WTC11 (cell line): ENCODE measurements at regions not wholly inside any gene's neighbourhood (a gene's known extent, or its start where the extent isn't known, plus 50 kb on each side); places are given as distances from the start of the nearest gene placed in this dataset.

Experiments used
- ATAC-seq: fragments of 200-7000 bp; cut with Tn5 transposase; 2 replicates; pipeline ENCODE4 v1.10.0; 2021; ENCODE audit warnings: mild to moderate bottlenecking, moderate library complexity
- CTCF ChIA-PET: fragments of 300-600 bp; sonication (Branson Sonifier 250); formaldehyde crosslinking; loops from one replicate; lab custom pipeline; 2021; ENCODE audit warnings: antibody characterized with exemption; lab: Charles Lee
- POLR2A ChIA-PET: fragments of 350-600 bp; sonication (Branson Sonifier 250); formaldehyde crosslinking; loops from one replicate; lab custom pipeline; 2021; ENCODE audit warnings: antibody characterized with exemption; lab: Charles Lee
- DNase-seq: peaks from one replicate; pipeline ENCODE4 v3.0.0; 2021; ENCODE audit warnings: low spot score
- H3K27ac Mint-ChIP-seq: 2 replicates; pipeline ENCODE4 v1.8.0; 2021; ENCODE audit warnings: mixed read lengths
- H3K27me3 Mint-ChIP-seq: 2 replicates; pipeline ENCODE4 v1.8.0; 2021; ENCODE audit warnings: low read depth, mild to moderate bottlenecking, moderate library complexity, mixed read lengths
- H3K36me3 Mint-ChIP-seq: 2 replicates; pipeline ENCODE4 v1.8.0; 2021; ENCODE audit warnings: mixed read lengths
- H3K4me1 Mint-ChIP-seq: 2 replicates; pipeline ENCODE4 v1.8.0; 2022; ENCODE audit warnings: mixed read lengths
- H3K4me3 Mint-ChIP-seq: 2 replicates; pipeline ENCODE4 v1.8.0; 2021; ENCODE audit warnings: mild to moderate bottlenecking, moderate library complexity, mixed read lengths
- H3K9me3 Mint-ChIP-seq: 2 replicates; pipeline ENCODE4 v1.8.0; 2021; ENCODE audit warnings: mixed read lengths
- FOXP1 ChIP-seq: sonication (generic); formaldehyde crosslinking; IDR thresholded peaks from 2 replicates; pipeline ENCODE4 v1.8.0; 2022; ENCODE audit warnings: missing genetic modification reagents, mild to moderate bottlenecking, moderate library complexity, borderline replicate concordance
- GRHL2 ChIP-seq: fragments of 250-450 bp; sonication (Bioruptor Pico); IDR thresholded peaks from 2 replicates; pipeline ENCODE4 v1.8.0; 2022; ENCODE audit warnings: mild to moderate bottlenecking, moderate library complexity; ENCODE audit not compliant: insufficient replicate concordance, severe bottlenecking
- HMGA2 ChIP-seq: fragments of 250-450 bp; sonication (Bioruptor Pico); IDR thresholded peaks from 2 replicates; pipeline ENCODE4 v1.4.0; 2021; ENCODE audit warnings: mild to moderate bottlenecking, moderate library complexity
- IRF2 ChIP-seq: sonication (generic); formaldehyde crosslinking; IDR thresholded peaks from 2 replicates; pipeline ENCODE4 v1.8.0; 2022; ENCODE audit warnings: low read depth, missing genetic modification reagents, borderline replicate concordance
- JAZF1 ChIP-seq: fragments of 250-450 bp; sonication (Bioruptor Pico); IDR thresholded peaks from 2 replicates; pipeline ENCODE4 v1.9.0; 2021; ENCODE audit warnings: moderate library complexity, mild to moderate bottlenecking, inconsistent platforms
- JUN ChIP-seq: sonication (generic); formaldehyde crosslinking; IDR thresholded peaks from 2 replicates; pipeline ENCODE4 v1.8.0; 2023; ENCODE audit warnings: mild to moderate bottlenecking, missing genetic modification reagents
- KAT7 ChIP-seq: sonication (generic); formaldehyde crosslinking; IDR thresholded peaks from 2 replicates; pipeline ENCODE4 v1.8.1; 2023; ENCODE audit warnings: missing genetic modification reagents, mild to moderate bottlenecking, borderline replicate concordance
- MYBL2 ChIP-seq: sonication (generic); formaldehyde crosslinking; IDR thresholded peaks from 2 replicates; pipeline ENCODE4 v1.8.1; 2023; ENCODE audit warnings: mild to moderate bottlenecking, moderate library complexity, missing genetic modification reagents
- NFATC4 ChIP-seq: fragments of 250-450 bp; sonication (Bioruptor Pico); IDR thresholded peaks from 2 replicates; pipeline ENCODE4 v1.9.0; 2021; ENCODE audit warnings: mild to moderate bottlenecking
- SOX15 ChIP-seq: fragments of 250-450 bp; sonication (Bioruptor Pico); IDR thresholded peaks from 2 replicates; pipeline ENCODE4 v1.9.0; 2021; ENCODE audit warnings: mild to moderate bottlenecking
- TEAD4 ChIP-seq: sonication (generic); formaldehyde crosslinking; IDR thresholded peaks from 2 replicates; pipeline ENCODE4 v1.8.0; 2022; ENCODE audit warnings: mild to moderate bottlenecking, missing genetic modification reagents
- ZNF423 ChIP-seq: fragments of 250-450 bp; sonication (Bioruptor Pico); IDR thresholded peaks from 2 replicates; pipeline ENCODE4 v2.1.2; 2022; ENCODE audit warnings: mild to moderate bottlenecking, moderate library complexity
- TF ChIP-seq, protein P1 (sequence below): sonication (generic); formaldehyde crosslinking; conservative IDR thresholded peaks from 2 replicates; pipeline ENCODE4 v1.8.1; 2022; ENCODE audit warnings: mild to moderate bottlenecking, missing genetic modification reagents
- TF ChIP-seq, protein P2 (sequence below): sonication (generic); formaldehyde crosslinking; IDR thresholded peaks from 2 replicates; pipeline ENCODE4 v1.8.1; 2022; ENCODE audit warnings: low read depth, mild to moderate bottlenecking, moderate library complexity, missing genetic modification reagents, borderline replicate concordance
- TF ChIP-seq, protein P3 (sequence below): fragments of 250-450 bp; sonication (Bioruptor Pico); IDR thresholded peaks from 2 replicates; pipeline ENCODE4 v1.9.0; 2021; ENCODE audit warnings: mild to moderate bottlenecking, borderline replicate concordance
- TF ChIP-seq, protein P4 (sequence below): sonication (generic); formaldehyde crosslinking; IDR thresholded peaks from 2 replicates; pipeline ENCODE4 v1.8.0; 2022; ENCODE audit warnings: mild to moderate bottlenecking, missing genetic modification reagents
- TF ChIP-seq, protein P5 (sequence below): sonication (generic); formaldehyde crosslinking; IDR thresholded peaks from 2 replicates; pipeline ENCODE4 v1.8.0; 2022; ENCODE audit warnings: mild to moderate bottlenecking, missing genetic modification reagents

GRCh38 chr5:74103131-74104023 is 477.4 kb downstream of the ARHGEF28 start:
- ChIA-PET POLR2A (no interaction called here), CTCF (no interaction called here)
- Mint-ChIP-seq H3K27me3 (no peaks in the 10 kb centered on the region), H3K4me1 (peaks cover 3% of the 10 kb centered on the region; the same call in 1 of the 2 replicates), H3K4me3 (no peak overlapping the region), H3K27ac (no peak overlapping the region), H3K9me3 (peaks cover 25% of the 10 kb centered on the region), H3K36me3 (peaks cover 9% of the 10 kb centered on the region; the same call in 1 of the 2 replicates)
- ATAC-seq = no peak
- no peak for TF ChIP-seq KAT7 (CRISPR knock-in tag)
- no peak for TF ChIP-seq GRHL2 (CRISPR knock-in tag)
- no peak for TF ChIP-seq ZNF423
- TF ChIP-seq, protein P1, sequence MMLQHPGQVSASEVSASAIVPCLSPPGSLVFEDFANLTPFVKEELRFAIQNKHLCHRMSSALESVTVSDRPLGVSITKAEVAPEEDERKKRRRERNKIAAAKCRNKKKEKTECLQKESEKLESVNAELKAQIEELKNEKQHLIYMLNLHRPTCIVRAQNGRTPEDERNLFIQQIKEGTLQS (CRISPR knock-in tag) = no peak
- TF ChIP-seq NFATC4 (CRISPR knock-in tag) = no peak
- no peak for DNase-seq

GRCh38 chr5:74100268-74100665 is 474.3 kb downstream of the ARHGEF28 start:
- no peak for ATAC-seq
- no peak for TF ChIP-seq GRHL2 (CRISPR knock-in tag)
- TF ChIP-seq, protein P1 (CRISPR knock-in tag) = no peak
- no peak for TF ChIP-seq JAZF1
- TF ChIP-seq IRF2 = no peak
- TF ChIP-seq TEAD4 (CRISPR knock-in tag) = no peak
- TF ChIP-seq HMGA2 = no peak
- TF ChIP-seq JUN (CRISPR knock-in tag) = no peak
- TF ChIP-seq, protein P2, sequence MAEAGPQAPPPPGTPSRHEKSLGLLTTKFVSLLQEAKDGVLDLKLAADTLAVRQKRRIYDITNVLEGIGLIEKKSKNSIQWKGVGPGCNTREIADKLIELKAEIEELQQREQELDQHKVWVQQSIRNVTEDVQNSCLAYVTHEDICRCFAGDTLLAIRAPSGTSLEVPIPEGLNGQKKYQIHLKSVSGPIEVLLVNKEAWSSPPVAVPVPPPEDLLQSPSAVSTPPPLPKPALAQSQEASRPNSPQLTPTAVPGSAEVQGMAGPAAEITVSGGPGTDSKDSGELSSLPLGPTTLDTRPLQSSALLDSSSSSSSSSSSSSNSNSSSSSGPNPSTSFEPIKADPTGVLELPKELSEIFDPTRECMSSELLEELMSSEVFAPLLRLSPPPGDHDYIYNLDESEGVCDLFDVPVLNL = no peak
- TF ChIP-seq, protein P3, sequence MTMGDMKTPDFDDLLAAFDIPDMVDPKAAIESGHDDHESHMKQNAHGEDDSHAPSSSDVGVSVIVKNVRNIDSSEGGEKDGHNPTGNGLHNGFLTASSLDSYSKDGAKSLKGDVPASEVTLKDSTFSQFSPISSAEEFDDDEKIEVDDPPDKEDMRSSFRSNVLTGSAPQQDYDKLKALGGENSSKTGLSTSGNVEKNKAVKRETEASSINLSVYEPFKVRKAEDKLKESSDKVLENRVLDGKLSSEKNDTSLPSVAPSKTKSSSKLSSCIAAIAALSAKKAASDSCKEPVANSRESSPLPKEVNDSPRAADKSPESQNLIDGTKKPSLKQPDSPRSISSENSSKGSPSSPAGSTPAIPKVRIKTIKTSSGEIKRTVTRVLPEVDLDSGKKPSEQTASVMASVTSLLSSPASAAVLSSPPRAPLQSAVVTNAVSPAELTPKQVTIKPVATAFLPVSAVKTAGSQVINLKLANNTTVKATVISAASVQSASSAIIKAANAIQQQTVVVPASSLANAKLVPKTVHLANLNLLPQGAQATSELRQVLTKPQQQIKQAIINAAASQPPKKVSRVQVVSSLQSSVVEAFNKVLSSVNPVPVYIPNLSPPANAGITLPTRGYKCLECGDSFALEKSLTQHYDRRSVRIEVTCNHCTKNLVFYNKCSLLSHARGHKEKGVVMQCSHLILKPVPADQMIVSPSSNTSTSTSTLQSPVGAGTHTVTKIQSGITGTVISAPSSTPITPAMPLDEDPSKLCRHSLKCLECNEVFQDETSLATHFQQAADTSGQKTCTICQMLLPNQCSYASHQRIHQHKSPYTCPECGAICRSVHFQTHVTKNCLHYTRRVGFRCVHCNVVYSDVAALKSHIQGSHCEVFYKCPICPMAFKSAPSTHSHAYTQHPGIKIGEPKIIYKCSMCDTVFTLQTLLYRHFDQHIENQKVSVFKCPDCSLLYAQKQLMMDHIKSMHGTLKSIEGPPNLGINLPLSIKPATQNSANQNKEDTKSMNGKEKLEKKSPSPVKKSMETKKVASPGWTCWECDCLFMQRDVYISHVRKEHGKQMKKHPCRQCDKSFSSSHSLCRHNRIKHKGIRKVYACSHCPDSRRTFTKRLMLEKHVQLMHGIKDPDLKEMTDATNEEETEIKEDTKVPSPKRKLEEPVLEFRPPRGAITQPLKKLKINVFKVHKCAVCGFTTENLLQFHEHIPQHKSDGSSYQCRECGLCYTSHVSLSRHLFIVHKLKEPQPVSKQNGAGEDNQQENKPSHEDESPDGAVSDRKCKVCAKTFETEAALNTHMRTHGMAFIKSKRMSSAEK = no peak
- no peak for TF ChIP-seq SOX15 (CRISPR knock-in tag)
- TF ChIP-seq, protein P4, sequence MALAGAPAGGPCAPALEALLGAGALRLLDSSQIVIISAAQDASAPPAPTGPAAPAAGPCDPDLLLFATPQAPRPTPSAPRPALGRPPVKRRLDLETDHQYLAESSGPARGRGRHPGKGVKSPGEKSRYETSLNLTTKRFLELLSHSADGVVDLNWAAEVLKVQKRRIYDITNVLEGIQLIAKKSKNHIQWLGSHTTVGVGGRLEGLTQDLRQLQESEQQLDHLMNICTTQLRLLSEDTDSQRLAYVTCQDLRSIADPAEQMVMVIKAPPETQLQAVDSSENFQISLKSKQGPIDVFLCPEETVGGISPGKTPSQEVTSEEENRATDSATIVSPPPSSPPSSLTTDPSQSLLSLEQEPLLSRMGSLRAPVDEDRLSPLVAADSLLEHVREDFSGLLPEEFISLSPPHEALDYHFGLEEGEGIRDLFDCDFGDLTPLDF (CRISPR knock-in tag) = no peak
- no peak for TF ChIP-seq FOXP1
- TF ChIP-seq MYBL2 (CRISPR knock-in tag) = no peak
- TF ChIP-seq, protein P5, sequence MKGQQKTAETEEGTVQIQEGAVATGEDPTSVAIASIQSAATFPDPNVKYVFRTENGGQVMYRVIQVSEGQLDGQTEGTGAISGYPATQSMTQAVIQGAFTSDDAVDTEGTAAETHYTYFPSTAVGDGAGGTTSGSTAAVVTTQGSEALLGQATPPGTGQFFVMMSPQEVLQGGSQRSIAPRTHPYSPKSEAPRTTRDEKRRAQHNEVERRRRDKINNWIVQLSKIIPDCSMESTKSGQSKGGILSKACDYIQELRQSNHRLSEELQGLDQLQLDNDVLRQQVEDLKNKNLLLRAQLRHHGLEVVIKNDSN (CRISPR knock-in tag) = no peak
- no peak for DNase-seq
- H3K4me3 Mint-ChIP-seq = no peak overlapping the region
- H3K9me3 Mint-ChIP-seq = peaks cover 26% of the 10 kb centered on the region
- H3K27ac Mint-ChIP-seq = no peak overlapping the region
- H3K36me3 Mint-ChIP-seq = peaks cover 9% of the 10 kb centered on the region; the same call in 1 of the 2 replicates
- peaks cover 3% of the 10 kb centered on the region; the same call in 1 of the 2 replicates for H3K4me1 Mint-ChIP-seq
- CTCF ChIA-PET = no interaction called here
- no peaks in the 10 kb centered on the region for H3K27me3 Mint-ChIP-seq
- POLR2A ChIA-PET = no interaction called here
